Fibroblast of lung (primary cell): ENCODE measurements at regions not wholly inside any gene's neighbourhood (a gene's known extent, or its start where the extent isn't known, plus 50 kb on each side); places are given as distances from the start of the nearest gene placed in this dataset.
"Not testable (repeated sequence)": the region's sequence is repeated elsewhere in the genome, so short reads cannot be mapped to it uniquely, and the experiment has no call there.

ENCODE experiments used
- DNase-seq, 2 donors: peaks; one replicate each; pipeline versions ENCODE4 v3.0.0 to v3.0.0-alpha.2; 2010; ENCODE audit warnings: low read depth in 2 of 2
- H2AFZ ChIP-seq: 2 replicates; pipeline ENCODE4 v1.5.1; 2012; ENCODE audit warnings: low read length, control low read depth, inconsistent platforms
- H3K27ac ChIP-seq: 2 replicates; pipeline ENCODE4 v1.5.1; 2011; ENCODE audit warnings: low read length, control low read depth; ENCODE audit not compliant: insufficient read depth
- H3K27me3 ChIP-seq: 2 replicates; pipeline ENCODE4 v1.5.1; 2011; ENCODE audit warnings: mild to moderate bottlenecking, low read length; ENCODE audit not compliant: control insufficient read depth, insufficient read depth
- H3K36me3 ChIP-seq: 2 replicates; pipeline ENCODE4 v1.5.1; 2011; ENCODE audit warnings: low read length; ENCODE audit not compliant: control insufficient read depth, insufficient read depth
- H3K4me1 ChIP-seq: 2 replicates; pipeline ENCODE4 v1.5.1; 2011; ENCODE audit warnings: low read length; ENCODE audit not compliant: control insufficient read depth, insufficient read depth; ENCODE audit errors: extremely low read depth
- H3K4me2 ChIP-seq: 2 replicates; pipeline ENCODE4 v1.5.1; 2011; ENCODE audit warnings: low read length, control low read depth; ENCODE audit not compliant: insufficient read depth; ENCODE audit errors: extremely low read depth
- H3K4me3 ChIP-seq, 4 experiments: fragments of 200-600 bp in 1 of 4; sonication (generic) in 1 of 4; replicated peaks in 1 of 4; 2 replicates each; pipeline ENCODE4 v1.5.1; 2011 to 2016; ENCODE audit warnings: low read length in 4 of 4, low read depth in 3 of 4, mild to moderate bottlenecking in 3 of 4, control low read depth in 2 of 4, inconsistent platforms in 1 of 4, mixed read lengths in 1 of 4; ENCODE audit not compliant: insufficient read depth in 1 of 4; ENCODE audit errors: control extremely low read depth in 1 of 4
- H3K79me2 ChIP-seq: 2 replicates; pipeline ENCODE4 v1.5.1; 2012; ENCODE audit warnings: mild to moderate bottlenecking, low read length, inconsistent platforms; ENCODE audit not compliant: control insufficient read depth, insufficient read depth
- H3K9ac ChIP-seq: 2 replicates; pipeline ENCODE4 v1.5.1; 2011; ENCODE audit warnings: mild to moderate bottlenecking, low read length, control low read depth; ENCODE audit not compliant: insufficient read depth
- H3K9me3 ChIP-seq: 2 replicates; pipeline ENCODE4 v1.5.1; 2012; ENCODE audit warnings: low read depth, low read length; ENCODE audit not compliant: control insufficient read depth, insufficient read depth
- H4K20me1 ChIP-seq: 2 replicates; pipeline ENCODE4 v1.5.1; 2011; ENCODE audit warnings: low read length; ENCODE audit not compliant: control insufficient read depth, insufficient read depth; ENCODE audit errors: extremely low read depth
- EZH2 ChIP-seq: IDR thresholded peaks from 2 replicates; pipeline ENCODE4 v1.5.1; 2012; ENCODE audit warnings: low read length, control low read depth, mild to moderate bottlenecking; ENCODE audit errors: missing control alignments
- TF ChIP-seq, protein P1 (sequence below), 2 donors: IDR thresholded peaks in 1 of 2; conservative IDR thresholded peaks in 1 of 2; 1 replicate in 1 of 2; 2 replicates in 1 of 2; pipeline ENCODE4 v1.5.1; 2011 to 2012; ENCODE audit warnings: low read length in 2 of 2, control low read depth in 1 of 2, inconsistent platforms in 1 of 2, low read depth in 1 of 2, mild to moderate bottlenecking in 1 of 2

DNA sequence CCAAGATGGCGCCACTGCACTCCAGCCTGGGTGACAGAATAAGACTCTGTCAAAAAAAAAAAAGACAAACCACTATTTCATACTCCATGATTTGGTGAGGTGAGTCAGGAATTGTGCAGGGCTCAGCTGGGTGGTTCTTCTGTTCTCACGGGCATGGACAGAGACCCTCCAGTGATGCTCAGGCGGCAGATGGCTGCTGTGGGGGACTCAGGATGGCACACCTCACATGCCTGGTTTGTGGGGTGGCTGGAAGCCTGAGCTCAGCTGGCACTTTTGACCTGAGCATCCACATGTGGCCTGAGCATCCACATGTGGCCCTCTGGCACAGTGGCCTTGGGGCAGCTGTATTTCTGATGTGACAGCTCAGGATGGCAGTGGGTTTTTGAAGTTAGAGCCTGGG is 217.2 kb downstream of the IRX2 start:
- TF ChIP-seq, protein P1, sequence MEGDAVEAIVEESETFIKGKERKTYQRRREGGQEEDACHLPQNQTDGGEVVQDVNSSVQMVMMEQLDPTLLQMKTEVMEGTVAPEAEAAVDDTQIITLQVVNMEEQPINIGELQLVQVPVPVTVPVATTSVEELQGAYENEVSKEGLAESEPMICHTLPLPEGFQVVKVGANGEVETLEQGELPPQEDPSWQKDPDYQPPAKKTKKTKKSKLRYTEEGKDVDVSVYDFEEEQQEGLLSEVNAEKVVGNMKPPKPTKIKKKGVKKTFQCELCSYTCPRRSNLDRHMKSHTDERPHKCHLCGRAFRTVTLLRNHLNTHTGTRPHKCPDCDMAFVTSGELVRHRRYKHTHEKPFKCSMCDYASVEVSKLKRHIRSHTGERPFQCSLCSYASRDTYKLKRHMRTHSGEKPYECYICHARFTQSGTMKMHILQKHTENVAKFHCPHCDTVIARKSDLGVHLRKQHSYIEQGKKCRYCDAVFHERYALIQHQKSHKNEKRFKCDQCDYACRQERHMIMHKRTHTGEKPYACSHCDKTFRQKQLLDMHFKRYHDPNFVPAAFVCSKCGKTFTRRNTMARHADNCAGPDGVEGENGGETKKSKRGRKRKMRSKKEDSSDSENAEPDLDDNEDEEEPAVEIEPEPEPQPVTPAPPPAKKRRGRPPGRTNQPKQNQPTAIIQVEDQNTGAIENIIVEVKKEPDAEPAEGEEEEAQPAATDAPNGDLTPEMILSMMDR (conservative IDR thresholded peaks at IDR 0.05 in 1 of 2, IDR thresholded peaks at IDR 0.05 in 1 of 2; ENCODE audit: low read depth in 1 of 2, low read length in 2 of 2), result no peak
- DNase-seq, result no peak
- Histone ChIP-seq H3K9ac (no peak overlapping the region), H3K27ac (no peak overlapping the region), H3K4me2 (no peak overlapping the region), H3K27me3 (no peaks in the 10 kb centered on the region), H3K9me3 (no peaks in the 10 kb centered on the region), H3K36me3 (no peaks in the 10 kb centered on the region), H3K4me1 (no peaks in the 10 kb centered on the region), H3K79me2 (no peaks in the 10 kb centered on the region), H4K20me1 (no peaks in the 10 kb centered on the region), H3K4me3 (no peak overlapping the region), H2AFZ (no peak overlapping the region)

DNA sequence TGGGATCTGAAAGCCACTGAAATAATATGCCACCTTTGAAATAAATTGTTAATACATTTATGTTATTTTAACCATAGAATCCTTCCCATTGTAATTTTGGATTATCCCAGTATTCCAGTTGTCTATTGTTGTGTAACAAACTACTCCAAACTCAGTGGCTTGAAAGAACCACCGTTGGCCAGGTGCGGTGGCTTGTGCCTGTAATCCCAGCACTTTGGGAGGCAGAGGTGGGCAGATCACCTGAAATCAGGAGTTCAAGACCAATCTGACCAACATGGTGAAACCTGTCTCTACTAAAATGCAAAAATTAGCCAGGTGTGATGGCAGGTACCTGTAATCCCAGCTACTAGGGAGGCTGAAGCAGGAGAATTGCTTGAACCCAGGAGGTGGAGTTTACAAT is 217.6 kb downstream of the IRX2 start:
- not testable (repeated sequence) for H3K27me3 ChIP-seq, H4K20me1 ChIP-seq, H3K36me3 ChIP-seq, H3K4me3 ChIP-seq, DNase-seq, H3K4me1 ChIP-seq, H3K79me2 ChIP-seq, H3K4me2 ChIP-seq, H3K9me3 ChIP-seq, H3K9ac ChIP-seq, H2AFZ ChIP-seq, H3K27ac ChIP-seq

DNA sequence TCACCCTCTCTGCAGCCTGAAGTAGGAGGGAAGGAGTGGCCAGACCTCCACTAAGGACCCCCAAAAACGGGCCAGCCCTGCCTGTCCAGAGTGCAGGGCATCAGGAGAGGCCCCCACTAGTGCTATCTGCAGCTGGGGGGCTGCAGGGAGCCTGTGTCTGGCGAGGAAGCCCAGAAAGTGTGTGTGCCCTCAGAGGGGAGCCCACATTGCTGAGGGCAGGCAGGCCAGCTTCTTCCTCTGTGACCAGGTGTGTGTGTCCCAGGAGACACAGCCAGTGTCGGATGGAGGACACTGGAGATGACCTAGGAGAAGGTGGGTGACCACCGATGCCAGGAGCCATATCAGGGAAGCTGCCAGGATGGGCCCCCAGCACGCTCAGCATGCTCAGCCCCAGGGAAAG is 218.7 kb downstream of the IRX2 start:
- TF ChIP-seq, protein P1 (conservative IDR thresholded peaks at IDR 0.05 in 1 of 2, IDR thresholded peaks at IDR 0.05 in 1 of 2; ENCODE audit: low read depth in 1 of 2, low read length in 2 of 2), result no peak
- no peak for TF ChIP-seq EZH2

DNA sequence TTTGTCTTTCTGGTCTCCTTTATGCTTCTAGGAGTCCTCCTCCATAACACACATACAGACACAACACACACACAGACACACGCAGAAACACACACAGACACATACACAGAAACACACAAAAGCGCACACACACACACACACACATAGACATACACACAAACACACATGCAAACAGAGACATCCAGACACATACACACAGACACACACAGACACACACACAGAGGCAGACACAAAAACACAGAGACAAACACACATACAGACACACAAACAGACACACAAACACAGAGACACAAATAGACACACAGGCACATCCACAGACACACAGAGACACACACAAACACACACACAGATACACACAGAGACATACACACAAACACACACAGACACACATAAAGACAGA is 220.2 kb downstream of the IRX2 start:
- no peaks in the 10 kb centered on the region for H3K36me3 ChIP-seq
- no peaks in the 10 kb centered on the region for H3K9me3 ChIP-seq
- no peak overlapping the region for H3K27ac ChIP-seq
- H2AFZ ChIP-seq, result no peak overlapping the region
- H3K4me1 ChIP-seq, result no peaks in the 10 kb centered on the region
- H3K79me2 ChIP-seq, result no peaks in the 10 kb centered on the region
- H3K9ac ChIP-seq, result no peak overlapping the region
- H3K4me2 ChIP-seq, result no peak overlapping the region
- no peak for DNase-seq
- no peak for TF ChIP-seq EZH2
- TF ChIP-seq, protein P1 (conservative IDR thresholded peaks at IDR 0.05 in 1 of 2, IDR thresholded peaks at IDR 0.05 in 1 of 2; ENCODE audit: low read depth in 1 of 2, low read length in 2 of 2), result no peak
- no peaks in the 10 kb centered on the region for H4K20me1 ChIP-seq
- no peak overlapping the region for H3K4me3 ChIP-seq
- no peaks in the 10 kb centered on the region for H3K27me3 ChIP-seq

More for the DNA sequence above, 218.7 kb downstream of the IRX2 start:
- Histone ChIP-seq H4K20me1 (no peaks in the 10 kb centered on the region), H3K79me2 (no peaks in the 10 kb centered on the region), H2AFZ (no peak overlapping the region), H3K9ac (no peak overlapping the region), H3K4me3 (no peak overlapping the region), H3K27me3 (no peaks in the 10 kb centered on the region), H3K9me3 (no peaks in the 10 kb centered on the region), H3K4me1 (no peaks in the 10 kb centered on the region), H3K36me3 (no peaks in the 10 kb centered on the region), H3K27ac (no peak overlapping the region), H3K4me2 (no peak overlapping the region)
- DNase-seq, result no peak
